ENCODE measurements at regions not wholly inside any gene's neighbourhood (a gene's known extent, or its start where the extent isn't known, plus 50 kb on each side); places are given as distances from the start of the nearest gene placed in this dataset.

DNA sequence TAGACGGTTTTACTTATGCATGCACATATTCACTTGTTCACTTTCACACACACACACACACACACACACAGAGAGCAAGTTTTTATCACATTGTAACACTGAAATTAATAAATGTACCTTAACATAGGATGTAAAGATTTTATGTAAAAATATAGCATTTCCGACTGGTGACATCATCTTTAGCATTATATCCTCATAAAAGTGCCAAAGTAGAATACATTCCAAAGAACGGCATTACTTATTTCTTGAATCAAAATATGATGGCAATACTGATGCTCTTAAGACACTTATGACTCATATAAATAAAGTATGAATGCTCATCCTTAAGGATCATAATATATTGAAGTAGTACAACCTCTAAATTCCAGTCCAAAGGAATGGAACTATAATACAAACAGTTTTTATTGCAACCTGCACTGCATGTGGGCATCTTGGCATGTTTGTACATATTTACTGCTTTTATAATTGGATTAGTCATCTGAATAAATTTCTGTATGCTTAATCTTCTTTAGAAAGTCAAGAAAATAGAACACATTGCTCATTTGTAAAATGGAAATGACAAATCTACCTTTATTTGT is 290.0 kb upstream of the SEMA3A start:
- intact Hi-C loops (cut with DNase I): no loop called here
- DNase-seq: no peak
- no peak for ATAC-seq (ENCODE audit: poor library complexity)

DNA sequence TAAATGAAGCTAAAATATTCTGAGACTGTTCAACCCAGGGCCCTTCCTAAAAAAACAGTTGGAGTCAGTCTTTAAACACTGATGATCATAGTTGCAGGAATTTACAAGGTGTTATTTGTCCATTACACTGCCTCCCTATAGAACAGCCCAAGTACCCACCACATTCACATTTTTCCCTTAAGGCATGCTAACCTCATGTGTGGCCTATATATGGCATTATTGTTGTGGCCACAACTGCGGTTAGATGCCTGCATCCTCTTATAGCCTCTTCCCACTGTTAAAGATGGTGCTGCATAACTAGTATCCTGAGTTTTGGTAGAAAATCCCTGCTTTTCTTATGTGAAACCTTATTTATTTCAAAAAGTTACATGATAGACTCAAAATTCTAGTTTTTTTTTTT is 287.9 kb upstream of the SEMA3A start:
- ATAC-seq (ENCODE audit: poor library complexity) (no peak), DNase-seq (no peak)
- intact Hi-C loops (cut with DNase I): no loop called here

DNA sequence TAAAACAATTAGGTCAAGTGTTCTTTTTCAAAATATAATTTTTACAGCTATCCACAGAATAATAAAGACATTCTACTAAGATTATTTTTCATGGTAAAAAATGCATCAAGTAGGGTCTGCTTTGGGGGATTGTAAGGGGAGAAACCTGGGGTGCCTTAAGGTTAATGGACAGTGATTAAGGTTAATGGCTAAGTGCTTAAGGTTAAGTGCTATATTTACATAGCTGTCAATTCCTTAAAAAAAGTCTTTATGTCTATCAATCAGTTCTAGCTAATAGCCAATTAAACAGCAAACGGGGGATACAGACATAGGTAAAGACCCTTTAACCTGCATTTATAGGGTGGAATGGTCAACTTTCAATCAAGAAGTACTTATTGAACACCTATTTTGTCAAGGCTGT is 284.5 kb upstream of the SEMA3A start:
- ATAC-seq (ENCODE audit: poor library complexity) (no peak), DNase-seq (no peak)
- intact Hi-C loops (cut with DNase I): no loop called here

DNA sequence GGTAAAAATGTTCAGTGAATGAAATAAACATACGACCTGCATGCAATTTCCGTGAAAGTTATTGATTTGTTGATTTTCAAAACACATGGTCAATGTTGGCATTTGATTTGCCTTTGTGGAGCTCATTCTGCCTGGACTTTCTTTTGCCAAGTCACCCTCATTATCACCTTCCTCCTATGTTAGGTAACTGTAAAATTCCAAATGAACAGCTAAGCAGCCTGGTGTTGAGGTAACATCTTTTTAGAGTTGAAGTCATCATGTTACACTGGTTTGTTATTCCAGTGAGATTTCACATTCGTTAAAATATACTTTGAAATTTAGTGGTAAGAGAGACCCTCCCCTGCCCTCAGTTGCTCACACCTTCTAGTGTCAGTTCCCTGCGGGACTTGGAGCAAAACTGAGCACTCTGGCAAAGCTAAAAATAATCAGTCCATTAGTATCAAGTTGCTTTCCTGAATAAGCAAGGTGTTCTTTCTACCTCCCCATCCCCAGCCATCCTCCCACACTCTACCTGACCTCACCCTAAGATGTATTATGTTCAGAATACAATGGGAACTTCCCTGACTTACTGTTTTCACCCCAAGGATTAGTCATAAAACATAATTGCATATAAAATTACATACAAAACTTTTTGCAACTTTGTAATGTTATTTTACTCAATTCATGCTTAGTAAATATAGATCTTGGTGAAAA is 283.3 kb upstream of the SEMA3A start:
- intact Hi-C loops (cut with DNase I): no loop called here
- ATAC-seq (ENCODE audit: poor library complexity) (no peak), DNase-seq (no peak)

DNA sequence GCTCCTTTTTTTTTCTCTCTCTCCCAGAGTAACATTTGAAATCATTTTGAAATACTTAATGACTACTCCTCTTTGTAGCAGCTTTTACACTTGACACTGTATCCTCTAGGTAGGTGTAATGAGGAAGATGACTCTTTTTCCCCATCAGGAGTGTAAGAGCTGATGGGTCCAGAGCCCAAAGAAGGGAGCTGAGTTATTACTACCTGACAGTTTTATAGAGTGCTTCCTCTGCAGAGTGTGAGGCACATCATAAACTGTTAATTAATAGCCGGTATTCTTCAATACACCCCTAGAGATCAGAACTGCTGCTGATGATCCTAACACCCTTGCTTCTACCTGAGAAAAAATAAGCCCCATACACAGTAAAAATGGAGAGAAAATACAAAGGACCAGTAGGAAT is 279.8 kb upstream of the SEMA3A start:
- DNase-seq (no peak), ATAC-seq (ENCODE audit: poor library complexity) (no peak)
- intact Hi-C loops (cut with DNase I): no loop called here

DNA sequence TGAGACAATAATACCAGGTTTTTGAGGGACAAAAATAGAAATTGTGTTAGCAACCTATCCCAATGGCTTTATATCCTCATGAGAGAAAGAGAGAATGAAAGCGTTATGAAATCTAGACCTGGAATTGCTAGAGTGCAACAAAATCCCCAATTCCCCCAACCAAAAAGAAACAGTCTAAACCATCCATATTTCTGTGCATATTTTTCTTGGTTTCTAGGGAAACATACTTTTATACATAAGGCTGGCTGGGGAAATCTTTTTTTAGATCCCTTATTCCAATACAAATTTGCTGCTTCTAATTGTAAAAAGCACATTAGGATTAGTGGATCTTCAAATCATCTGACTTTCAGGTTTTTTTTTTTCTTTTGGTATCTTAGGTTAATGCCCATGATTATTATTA is 277.0 kb upstream of the SEMA3A start:
- DNase-seq (no peak), ATAC-seq (ENCODE audit: poor library complexity) (no peak)
- intact Hi-C loops (cut with DNase I): no loop called here

DNA sequence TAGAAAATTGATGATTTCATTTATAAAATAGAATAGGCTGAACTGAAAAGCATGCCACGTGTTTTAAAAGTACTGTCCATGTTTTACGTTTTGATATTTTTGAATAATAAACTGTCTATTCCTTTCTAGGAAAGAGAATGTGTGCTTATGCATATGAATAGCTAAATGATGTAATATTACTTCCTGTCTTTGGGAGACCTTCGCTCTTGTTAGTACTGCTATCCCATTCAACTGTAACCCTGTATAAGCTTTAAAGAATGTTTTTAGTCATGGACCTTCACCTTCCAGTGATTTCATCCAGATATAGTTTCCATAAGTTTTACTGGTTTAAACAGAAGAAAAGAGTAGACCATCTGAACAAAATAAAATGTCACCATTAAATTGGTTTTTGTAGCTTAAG is 274.4 kb upstream of the SEMA3A start:
- DNase-seq (no peak), ATAC-seq (ENCODE audit: poor library complexity) (no peak)
- intact Hi-C loops (cut with DNase I): no loop called here

DNA sequence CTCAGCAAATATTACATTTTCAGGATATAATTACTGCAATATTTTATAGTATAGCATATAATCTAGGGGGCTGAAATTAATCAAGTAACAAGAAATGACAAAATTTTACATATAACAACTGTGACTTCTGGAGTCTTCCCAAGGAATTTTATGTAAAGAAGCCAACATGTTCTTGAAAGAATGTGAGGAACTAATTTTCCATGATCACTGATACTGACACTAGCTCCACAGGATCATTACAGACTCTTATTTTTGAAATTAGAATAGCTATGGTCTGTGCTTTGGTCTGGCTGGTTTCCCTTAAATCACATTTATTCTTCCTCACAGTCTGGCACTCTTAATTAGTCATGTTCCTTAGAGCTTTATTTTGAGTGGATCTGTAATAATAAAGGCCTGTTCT is 267.7 kb upstream of the SEMA3A start:
- intact Hi-C loops (cut with DNase I): no loop called here

DNA sequence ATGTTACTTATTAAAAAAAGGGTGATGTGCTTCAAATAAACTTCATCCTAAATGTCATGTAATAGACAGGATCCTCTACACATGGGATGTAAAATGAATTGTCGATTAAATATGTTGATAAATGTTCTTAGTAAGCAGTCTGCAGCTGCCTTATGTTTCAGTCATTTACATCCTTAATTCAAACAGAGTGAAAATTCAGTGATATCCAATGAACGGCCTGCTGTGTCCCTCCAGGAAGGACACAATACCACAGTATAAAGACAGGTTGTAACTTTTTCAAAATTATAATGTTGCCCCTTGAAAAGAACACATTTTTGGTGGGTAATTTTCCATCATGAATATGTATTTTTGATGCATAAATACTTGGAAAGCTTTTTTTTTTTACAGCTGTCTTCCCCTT is 266.5 kb upstream of the SEMA3A start:
- intact Hi-C loops (cut with DNase I): no loop called here
- ATAC-seq (ENCODE audit: poor library complexity) (no peak), DNase-seq (no peak)

More for the DNA sequence above, 267.7 kb upstream of the SEMA3A start:
- ATAC-seq (ENCODE audit: poor library complexity) (no peak), DNase-seq (no peak)

DNA sequence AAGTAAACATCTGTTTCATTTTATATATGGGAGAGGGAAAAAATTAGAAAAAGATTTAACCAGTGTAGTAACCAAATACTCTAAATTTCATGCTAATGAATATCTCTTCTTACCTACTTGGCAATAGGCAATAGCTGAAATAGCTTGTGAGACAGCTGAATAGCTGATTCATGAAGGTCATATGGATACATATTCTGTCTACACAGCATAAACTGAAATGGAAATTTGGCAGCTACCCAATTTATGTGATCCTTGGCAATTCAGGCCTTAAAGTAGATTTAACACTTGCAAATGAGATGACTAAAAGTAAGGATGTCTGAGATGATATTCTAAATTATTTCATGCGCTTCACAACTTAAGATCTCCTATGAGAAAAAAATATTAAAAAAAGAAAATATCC is 261.2 kb upstream of the SEMA3A start:
- intact Hi-C loops (cut with DNase I): loop anchor here (10.0 kb wide), 1 partner anchor 481 kb away; no protein-coding TSS in a partner anchor
- DNase-seq: no peak
- ATAC-seq (ENCODE audit: poor library complexity): no peak

DNA sequence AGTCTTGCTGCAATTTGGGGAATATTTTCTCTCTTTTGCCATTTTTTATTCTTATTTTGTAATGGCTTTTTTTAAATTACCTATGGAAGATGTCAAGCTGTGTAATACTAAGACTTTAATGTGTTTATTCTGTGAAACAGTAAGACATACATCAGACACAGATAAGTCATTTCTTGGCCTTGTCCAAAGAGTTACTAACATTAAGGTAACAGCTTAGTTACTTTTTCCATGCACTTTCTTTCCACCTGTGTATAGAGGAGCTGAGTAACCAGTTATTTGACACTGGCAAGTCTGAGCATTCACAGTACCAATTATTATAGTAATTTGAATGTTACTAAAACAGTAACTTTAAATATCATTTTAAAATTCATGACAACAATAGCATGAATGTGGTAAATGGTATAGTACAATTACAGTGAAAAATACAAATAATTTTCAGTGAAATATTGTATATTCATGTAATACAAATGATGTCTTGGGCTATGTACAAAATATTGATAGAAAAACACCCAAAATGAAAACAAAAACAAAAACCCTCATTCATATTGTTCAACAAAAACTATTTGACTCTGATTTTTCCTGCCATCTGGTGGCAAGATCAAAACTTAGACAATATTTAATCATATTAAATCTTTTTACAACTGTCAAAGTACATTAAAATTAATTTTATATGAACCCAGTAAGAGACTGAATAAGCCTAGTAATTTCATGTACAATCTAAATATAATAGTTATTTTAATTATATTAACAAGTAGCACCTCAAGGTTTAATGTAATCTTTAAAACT is 259.8 kb upstream of the SEMA3A start:
- no peak for DNase-seq
- no peak for ATAC-seq (ENCODE audit: poor library complexity)
- intact Hi-C loops (cut with DNase I): loop anchor here (10.0 kb wide), 1 partner anchor 480 kb away; no protein-coding TSS in a partner anchor

DNA sequence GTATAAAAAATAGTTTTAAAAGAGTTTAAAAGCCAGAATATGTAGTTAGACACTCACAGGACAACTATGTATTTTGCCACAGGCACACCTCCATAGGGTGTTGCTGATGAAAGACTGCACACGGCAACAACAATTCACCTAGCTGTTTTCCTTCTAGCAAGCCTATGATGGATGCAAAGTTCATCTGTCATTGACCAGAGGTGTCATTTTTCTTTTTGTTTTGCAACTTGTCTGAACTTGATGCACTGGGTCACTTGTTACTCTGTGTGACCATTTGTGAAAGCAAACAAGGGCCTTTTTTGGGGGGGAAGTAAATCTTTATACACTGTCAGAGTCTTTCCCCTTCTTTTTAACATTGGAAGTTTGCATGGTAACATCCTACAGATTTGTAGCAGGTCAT is 258.0 kb upstream of the SEMA3A start:
- intact Hi-C loops (cut with DNase I): loop anchor here (10.0 kb wide), 1 partner anchor 478 kb away; no protein-coding TSS in a partner anchor
- no peak for ATAC-seq (ENCODE audit: poor library complexity)
- no peak for DNase-seq

DNA sequence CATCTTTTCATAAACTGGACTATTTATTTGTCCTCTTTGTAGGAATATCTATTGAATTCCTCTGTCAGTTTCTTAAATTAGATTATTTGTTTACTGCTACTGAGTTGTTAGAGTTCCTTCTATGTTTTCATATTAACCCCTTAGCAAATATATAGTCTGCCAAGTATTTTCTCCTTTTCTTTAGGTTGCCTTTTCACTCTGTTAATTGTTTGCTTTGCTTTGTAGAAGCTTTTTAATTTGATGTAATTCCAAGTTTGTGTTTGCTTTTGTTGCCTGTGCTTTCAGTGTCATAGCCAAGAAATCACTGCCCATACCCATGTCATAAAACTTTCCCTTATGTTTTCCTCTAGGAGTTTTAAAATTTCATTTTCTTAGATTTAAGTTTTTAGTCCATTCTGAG is 256.2 kb upstream of the SEMA3A start:
- intact Hi-C loops (cut with DNase I): loop anchor here (10.0 kb wide), 1 partner anchor 476 kb away; no protein-coding TSS in a partner anchor
- DNase-seq (no peak), ATAC-seq (ENCODE audit: poor library complexity) (no peak)

DNA sequence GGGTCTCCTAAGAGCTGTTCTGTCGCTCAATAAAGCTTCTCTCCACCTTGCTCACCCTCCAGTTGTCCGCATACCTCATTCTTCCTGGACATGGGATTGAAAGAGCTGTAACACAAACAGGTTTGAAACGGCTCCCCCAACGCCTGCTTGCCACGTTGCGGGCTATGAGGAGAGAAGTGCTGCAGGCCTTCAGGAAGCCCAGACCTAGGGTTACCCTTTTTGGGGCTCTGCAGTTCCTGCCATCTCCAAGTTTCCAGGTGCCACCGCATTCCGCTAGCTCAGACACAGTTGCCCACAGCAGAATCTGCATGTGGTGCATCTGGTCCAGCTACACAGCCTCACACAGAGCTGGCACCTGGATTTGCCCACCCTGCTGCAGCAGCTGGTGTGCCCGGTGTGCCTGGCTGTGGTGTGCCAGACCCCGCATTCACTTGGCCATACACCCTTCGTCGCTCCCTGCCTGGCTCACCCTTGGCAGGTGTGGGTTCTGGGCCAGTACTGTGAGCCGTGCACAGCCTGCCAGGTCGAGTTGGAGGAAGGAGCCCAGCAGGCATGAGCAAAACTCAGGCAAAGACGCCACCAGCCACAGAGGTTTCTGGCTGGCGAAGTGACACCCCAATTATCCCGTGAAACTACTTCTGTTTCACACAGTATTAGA is 253.2 kb upstream of the SEMA3A start:
- DNase-seq: no peak
- no peak for ATAC-seq (ENCODE audit: poor library complexity)

DNA sequence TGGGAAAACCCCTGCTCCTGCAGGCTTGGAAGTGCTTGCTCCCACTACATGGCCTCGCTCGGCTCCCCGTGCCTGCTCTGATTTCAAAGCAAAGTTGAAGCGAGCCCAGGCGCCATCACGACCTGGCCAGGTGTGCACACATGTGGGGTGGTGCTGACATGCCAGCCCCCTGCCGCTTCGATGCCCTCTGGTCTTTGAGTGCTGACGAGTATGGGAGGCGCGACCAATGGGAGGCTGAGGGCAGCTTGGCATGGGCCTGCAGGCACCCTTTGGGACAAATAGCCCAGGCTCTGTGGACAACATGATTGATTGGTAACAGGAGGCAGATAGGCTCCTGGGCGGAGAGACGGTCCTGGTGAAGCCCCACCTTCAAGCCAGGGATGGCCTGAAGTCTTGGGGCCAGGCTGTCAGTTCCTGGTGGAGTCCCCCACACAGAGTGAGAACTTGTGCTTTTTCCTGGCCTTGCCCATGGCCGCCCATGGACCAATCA is 252.4 kb upstream of the SEMA3A start:
- ATAC-seq (ENCODE audit: poor library complexity): no peak
- no peak for DNase-seq
- intact Hi-C loops (cut with DNase I): no loop called here

More for the DNA sequence above, 253.2 kb upstream of the SEMA3A start:
- intact Hi-C loops (cut with DNase I): no loop called here

DNA sequence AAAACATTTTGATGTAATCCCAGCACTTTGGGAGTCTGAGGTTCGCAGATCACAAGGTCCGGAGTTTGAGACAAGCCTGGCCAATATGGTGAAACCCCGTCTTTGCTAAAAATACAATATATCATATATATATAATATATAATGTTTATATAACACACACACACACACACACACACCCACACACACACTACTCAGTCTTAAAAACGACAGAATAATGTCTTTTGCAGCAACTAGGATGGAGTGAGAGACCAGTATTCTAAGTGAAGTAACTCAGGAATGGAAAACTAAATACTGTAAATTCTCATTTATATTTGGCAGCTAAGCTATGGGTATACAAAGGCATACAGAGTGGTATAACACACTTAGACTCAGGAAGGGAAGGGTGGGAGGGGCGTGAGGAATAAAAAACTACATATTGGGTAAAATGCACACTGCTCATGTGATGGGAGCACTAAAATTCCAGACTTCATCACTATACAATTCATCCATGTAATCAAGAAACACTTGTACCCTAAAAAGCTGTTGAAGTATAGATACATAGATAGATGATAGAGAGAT is 231.2 kb upstream of the SEMA3A start:
- intact Hi-C loops (cut with DNase I): no loop called here
- ATAC-seq (ENCODE audit: poor library complexity) (no peak), DNase-seq (no peak)

DNA sequence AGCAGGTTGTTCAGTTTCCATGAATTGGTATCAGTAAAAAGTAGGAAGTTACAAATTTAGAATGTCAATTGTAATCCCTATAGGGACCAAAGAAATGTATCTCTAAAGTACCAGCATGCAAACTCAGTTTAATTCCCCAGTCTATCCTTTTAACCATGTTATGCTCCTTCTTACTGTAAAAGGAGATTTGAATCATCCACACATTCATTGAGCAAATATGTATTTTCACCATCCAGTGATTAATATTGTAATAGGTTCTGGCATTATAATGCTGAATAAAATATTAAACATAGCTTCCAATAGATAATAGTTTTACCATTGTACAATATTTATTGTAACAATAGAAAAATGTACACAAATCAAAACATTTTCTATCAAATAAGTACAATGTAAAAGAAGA is 228.2 kb upstream of the SEMA3A start:
- intact Hi-C loops (cut with DNase I): no loop called here
- DNase-seq: no peak
- no peak for ATAC-seq (ENCODE audit: poor library complexity)

DNA sequence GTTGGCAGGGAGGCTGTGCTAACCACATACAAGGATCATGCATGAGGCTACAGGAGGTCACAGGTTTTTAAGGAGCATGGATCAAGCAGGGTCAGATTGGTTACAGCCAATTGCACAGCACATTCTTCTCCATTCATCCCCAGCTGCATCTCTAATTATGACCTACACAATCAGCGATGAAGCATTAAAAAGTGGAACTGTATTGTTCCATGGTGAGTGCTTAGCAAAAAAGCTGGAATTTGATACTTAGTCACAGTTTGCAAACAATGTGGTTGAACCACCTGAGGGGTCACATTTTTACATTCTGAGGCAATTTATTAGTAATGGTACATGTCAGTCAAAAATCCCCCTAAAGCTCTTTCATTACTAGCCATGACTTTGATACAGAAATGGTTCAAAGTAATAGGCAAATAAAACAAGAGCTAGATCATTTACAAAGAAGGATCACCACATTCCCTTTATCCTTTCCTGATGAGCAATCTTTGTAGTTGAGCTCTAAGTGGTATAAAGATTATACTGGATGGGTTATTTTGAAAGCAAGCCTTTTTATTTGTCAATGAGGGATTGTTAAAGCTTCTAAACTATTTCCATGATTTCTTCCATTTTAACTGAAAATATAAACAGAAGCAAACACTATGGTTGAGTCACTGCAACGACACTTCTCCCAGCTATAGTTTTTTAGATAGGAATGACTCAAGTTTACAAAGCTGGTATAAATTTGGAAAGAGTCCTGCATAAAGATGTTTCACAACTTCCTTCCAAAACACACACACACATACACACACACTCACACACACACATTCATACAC is 217.8 kb upstream of the SEMA3A start:
- intact Hi-C loops (cut with DNase I): no loop called here
- no peak for DNase-seq
- ATAC-seq (ENCODE audit: poor library complexity): no peak
